ENCODE measurements at regions not wholly inside any gene's neighbourhood (a gene's known extent, or its start where the extent isn't known, plus 50 kb on each side); places are given as distances from the start of the nearest gene placed in this dataset.
A peak's percentile ranks its signal among the peaks of the same experiment; 100 is the strongest.
"Not testable (repeated sequence)": the region's sequence is repeated elsewhere in the genome, so short reads cannot be mapped to it uniquely, and the experiment has no call there.

GRCh38 chr4:163693211-163693610 lies 198.7 kb downstream of the TMA16 start:
- DNase-seq (ENCODE audit: low read depth in 2 of 2), result no peak

GRCh38 chr4:163693776-163694175 lies 199.3 kb downstream of the TMA16 start:
- DNase-seq (ENCODE audit: low read depth in 2 of 2), result peak in 1 of 2 donors; percentile 29

DNA sequence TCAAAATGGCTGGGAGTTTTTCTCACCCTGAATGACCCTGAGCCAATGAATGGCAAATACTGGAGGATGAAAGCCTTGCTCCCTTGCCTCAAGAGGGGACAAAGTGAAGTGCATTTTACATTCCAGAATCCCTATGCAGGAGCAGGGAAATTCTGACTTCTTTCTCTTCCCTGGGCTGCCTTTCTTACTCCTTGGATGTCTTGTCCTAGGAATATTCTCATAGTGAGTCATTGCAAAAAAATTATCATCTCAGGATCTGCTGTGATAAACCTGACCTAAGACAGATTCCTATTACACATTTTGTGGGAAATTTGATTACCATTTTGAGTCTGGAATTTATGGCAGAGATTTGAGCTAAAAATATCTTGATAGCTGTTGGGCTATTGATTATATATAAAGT lies 199.9 kb downstream of the TMA16 start:
- DNase-seq (ENCODE audit: low read depth in 2 of 2), result peak in 1 of 2 donors; percentile 5

DNA sequence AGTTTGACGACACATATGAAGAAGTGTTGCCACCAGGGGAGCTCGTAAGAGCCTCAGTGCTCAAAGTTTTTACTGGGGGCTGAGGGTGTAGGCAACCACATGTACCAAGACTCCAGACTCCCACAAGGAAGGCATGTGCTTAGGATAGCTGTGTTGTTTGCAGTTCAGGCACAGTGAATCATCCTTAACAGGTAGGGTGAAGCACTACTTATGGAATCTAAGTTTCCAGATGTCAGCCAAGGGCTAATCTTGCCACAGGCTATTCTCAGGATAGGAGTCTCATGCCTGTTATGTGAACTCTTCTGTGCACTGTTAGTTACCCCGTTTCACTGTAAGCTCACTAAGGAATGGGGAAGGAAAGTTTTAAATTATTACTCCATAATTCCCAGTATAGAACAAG lies 202.6 kb downstream of the TMA16 start:
- peak in 1 of 2 donors; percentile 37 for DNase-seq (ENCODE audit: low read depth in 2 of 2)

DNA sequence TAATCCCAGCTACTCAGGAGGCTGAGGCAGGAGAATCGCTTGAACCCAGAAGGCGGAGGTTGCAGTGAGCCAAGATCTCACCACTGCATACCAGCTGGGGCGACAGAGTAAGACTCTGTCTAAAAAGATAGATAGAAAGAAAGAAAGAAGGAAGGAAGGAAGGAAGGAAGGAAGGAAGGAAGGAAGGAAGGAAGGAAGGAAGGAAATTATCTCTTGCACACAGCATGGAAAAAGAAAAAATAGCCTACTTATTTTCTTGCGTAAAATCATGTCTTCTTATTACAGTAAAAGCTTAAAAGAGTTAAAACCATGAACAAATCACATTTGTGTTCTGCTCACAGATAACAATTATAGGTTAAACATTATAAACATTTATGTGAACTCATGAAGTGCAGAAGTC lies 205.9 kb downstream of the TMA16 start:
- not testable (repeated sequence) for DNase-seq (ENCODE audit: low read depth in 2 of 2)

GRCh38 chr4:163701916-163702315 lies 207.4 kb downstream of the TMA16 start:
- peak in 1 of 2 donors; percentile 8 for DNase-seq (ENCODE audit: low read depth in 2 of 2)

GRCh38 chr4:163702736-163703135 lies 208.2 kb downstream of the TMA16 start:
- DNase-seq (ENCODE audit: low read depth in 2 of 2), result no peak

DNA sequence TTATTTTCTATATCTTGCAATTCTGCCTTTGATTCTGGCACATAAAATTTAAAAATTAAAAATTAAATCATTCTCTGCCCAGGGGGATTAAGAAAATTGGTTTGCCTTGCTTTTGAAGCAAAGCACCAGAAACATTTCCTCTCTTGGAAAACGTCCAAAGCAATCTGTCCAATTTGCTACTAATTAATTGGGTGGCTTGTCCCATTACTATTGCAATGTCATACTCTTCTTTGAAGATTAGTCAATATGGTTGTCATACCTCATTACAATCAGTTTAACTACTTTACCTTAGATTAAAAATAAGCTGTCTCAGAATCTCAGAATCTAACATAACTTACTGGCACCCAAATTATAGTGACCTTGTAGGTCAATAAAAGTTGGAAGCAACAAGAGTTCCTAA lies 208.8 kb downstream of the TMA16 start:
- no peak for DNase-seq (ENCODE audit: low read depth in 2 of 2)

GRCh38 chr4:163707873-163708272 lies 213.4 kb downstream of the TMA16 start:
- no peak for DNase-seq (ENCODE audit: low read depth in 2 of 2)

DNA sequence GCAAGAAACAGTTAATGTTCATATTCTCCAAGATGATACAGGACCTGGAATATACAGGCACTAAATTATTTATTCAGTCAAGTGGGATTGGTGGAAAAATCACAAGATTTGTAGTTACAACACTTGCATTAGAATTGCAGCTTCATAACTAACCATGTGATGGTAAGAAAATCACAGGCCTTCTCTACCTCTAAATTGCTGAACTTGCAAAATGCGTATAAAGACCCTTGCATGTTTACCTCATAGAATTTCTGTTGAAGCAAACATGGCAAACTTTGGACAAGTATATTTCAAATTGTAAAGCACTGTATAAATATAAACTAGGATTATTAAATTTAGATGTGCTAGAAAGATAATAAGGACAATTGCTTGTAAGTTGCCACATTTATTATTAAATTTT lies 215.1 kb downstream of the TMA16 start:
- DNase-seq (ENCODE audit: low read depth in 2 of 2), result no peak

DNA sequence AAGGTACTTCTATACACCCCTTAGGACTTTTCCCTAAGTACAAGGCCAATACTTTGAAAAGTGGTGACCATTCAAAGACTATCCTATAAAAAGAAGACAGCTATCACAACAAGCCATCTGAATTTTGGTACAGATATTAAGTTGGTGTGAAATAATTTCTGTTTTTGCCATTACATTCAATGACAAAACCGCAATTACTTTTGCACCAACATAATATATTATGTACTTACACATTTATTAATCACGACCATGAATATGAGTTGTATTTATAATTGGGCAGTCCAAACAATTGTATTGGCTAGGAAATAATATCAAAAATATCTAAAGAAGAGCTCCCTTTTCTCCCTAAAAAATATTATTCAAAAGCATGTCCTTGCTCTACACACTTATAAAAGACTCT lies 215.7 kb downstream of the TMA16 start:
- DNase-seq (ENCODE audit: low read depth in 2 of 2), result no peak

- not testable (repeated sequence) for DNase-seq (ENCODE audit: low read depth in 2 of 2)
These were observed 230.0 kb downstream of the TMA16 start for GRCh38 chr4:163724495-163724894.

GRCh38 chr4:163726641-163727040 lies 232.2 kb downstream of the TMA16 start:
- DNase-seq (ENCODE audit: low read depth in 2 of 2), result no peak

- no peak for DNase-seq (ENCODE audit: low read depth in 2 of 2)
These were observed 236.6 kb downstream of the TMA16 start for GRCh38 chr4:163731071-163731470.

DNA sequence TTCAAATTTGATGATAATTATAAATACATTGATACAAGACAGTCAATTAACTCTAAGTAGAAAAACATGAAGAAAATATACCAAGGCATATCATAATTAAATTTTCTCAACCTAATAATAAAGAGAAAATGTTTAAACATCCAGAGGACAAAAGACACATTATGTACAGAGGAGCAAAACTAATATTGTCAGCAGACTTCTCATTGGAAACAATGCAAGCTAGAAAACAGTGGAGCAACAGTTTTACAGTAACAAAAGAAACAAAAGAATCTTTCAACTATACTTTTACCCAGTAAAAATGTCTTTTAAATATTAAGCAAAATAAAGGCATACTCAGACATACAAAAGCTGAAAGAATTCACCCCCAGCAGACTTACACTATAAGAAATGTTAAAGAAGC lies 238.0 kb downstream of the TMA16 start:
- no peak for DNase-seq (ENCODE audit: low read depth in 2 of 2)

DNA sequence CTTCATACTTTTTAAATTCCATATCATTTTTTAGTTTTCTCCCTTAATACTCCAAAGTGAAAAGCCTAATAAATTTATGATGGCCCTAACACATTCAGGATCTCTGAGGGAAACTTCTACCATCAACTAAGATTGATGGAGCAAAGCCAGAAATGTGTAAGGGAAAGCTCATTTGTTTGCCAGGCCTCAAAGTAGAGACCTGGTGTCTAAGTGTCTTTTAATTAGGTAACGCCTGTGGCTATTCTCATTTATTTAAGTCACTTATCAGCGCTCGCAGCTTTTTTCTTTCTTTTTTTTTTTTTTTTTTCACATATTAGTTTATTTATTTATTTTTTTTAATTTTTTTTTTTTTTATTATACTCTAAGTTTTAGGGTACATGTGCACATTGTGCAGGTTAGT lies 242.4 kb downstream of the TMA16 start:
- DNase-seq (ENCODE audit: low read depth in 2 of 2), result no peak

GRCh38 chr4:163737846-163738245 lies 243.4 kb downstream of the TMA16 start:
- not testable (repeated sequence) for DNase-seq (ENCODE audit: low read depth in 2 of 2)

- no peak for DNase-seq (ENCODE audit: low read depth in 2 of 2)
These were observed 244.0 kb downstream of the TMA16 start for GRCh38 chr4:163738521-163738920.

- no peak for DNase-seq (ENCODE audit: low read depth in 2 of 2)
These were observed 250.4 kb downstream of the TMA16 start for GRCh38 chr4:163744861-163745260.

GRCh38 chr4:163747293-163747692 lies 252.8 kb downstream of the TMA16 start:
- DNase-seq (ENCODE audit: low read depth in 2 of 2), result no peak

DNA sequence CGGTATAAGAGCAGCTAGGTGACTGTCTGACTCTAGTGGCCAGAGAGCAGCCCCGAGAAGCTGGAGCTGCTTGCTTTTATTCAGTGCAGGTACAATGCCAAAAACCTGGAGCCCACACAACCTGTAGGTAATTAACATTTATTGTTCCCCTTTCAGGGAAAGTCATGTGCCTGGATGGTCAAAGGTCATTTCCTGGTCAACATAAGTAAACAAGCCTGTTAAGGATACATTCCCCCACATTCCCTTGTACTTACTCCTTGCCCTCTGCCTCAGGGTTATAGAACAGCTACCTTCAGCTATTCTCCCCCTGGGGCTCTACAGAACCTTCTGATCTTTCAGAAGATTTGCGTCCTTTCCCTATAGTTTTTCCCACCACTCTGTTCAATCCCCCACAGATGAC lies 253.4 kb downstream of the TMA16 start:
- no peak for DNase-seq (ENCODE audit: low read depth in 2 of 2)

- no peak for DNase-seq (ENCODE audit: low read depth in 2 of 2)
These were observed 254.0 kb downstream of the TMA16 start for GRCh38 chr4:163748449-163748848.

DNA sequence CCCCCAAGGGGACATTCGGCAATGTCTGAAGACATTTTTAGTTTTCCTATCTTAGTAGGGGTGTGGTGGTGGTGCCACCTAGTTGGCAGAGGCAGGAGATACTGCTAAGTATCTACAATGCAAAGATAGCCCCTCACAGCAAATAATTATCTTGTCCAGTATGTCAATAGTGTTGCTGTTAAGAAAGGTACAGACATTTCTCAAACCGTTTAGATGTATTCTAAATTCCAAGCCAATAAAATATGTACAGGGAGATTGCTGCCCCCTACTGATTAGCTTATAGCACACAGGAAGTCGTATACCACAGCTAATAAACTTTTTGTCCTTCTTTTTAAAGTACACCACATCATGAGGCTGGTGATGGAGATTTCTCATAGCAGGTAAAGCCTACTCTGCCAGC lies 260.5 kb downstream of the TMA16 start:
- no peak for DNase-seq (ENCODE audit: low read depth in 2 of 2)

- DNase-seq (ENCODE audit: low read depth in 2 of 2), result no peak
These were observed 262.7 kb downstream of the TMA16 start for GRCh38 chr4:163757219-163757618.

DNA sequence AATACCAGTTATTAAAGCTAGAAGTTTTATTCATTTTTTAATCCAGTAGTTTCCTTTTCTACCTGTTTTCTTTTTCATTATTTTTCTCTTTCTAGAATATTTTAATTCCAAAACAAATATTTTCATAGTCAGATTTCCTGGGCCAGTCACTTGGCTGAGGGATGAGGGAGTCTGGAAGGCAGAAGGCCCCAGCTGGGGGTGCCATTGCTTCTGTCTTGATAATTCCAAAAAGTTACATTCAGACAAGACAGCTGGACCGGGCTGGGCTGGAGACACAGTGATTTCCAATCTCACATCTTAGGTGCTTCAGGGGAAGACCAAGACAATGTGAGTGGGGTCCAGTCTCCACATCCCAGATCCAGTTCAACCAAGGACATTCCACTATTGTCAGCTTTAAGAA lies 263.5 kb downstream of the TMA16 start:
- no peak for DNase-seq (ENCODE audit: low read depth in 2 of 2)

Measured in lung microvascular endothelial cell (primary cell).